ENCODE measurements at regions not wholly inside any gene's neighbourhood (a gene's known extent, or its start where the extent isn't known, plus 50 kb on each side); places are given as distances from the start of the nearest gene placed in this dataset.

DNA sequence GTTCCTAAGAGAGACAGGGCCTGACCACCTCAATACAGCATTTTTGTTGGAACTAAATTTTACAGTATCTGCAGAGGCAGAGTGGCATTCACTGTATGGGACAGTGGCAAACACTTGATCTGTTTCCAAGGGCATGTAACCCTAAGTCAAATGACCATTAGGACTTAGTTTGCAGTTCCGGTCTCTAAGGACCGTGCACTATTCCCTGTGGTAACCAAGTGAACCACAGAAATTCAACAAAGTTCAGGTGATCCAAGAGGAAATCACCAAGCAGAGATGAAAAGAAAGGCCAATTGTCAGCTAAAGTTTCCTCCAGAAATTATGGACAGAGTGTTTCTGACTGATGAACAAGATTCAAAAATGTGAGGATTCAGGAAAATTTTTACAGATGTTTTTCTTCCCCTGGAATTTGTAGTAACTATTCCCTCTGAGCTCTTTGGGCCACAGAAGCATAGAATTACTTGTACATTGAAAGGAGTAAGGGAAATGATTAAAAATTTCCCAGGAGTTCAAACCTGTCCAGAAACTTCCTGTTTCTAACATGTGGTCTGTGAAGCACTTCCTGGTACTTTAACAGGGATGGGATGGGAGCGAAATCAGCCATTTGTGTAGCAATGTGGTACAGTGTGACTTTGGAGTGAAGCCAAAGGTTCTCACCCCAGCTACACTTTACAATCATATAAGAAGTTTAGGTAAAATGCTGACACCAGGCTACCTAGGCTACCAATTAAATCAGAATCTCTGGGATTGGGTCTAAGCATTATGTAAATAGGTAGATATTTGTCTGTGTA, 266.1 kb upstream of the MAP3K1 start:
- H3K4me3 ChIP-seq (ENCODE audit: low read depth, low read length): no peak overlapping the region
- DNase-seq (ENCODE audit: low read depth): peak; percentile 14
- no peak for TF ChIP-seq MYC (IDR thresholded peaks at IDR 0.05; ENCODE audit: low read depth, low read length)
- no peak for TF ChIP-seq POLR2A (IDR thresholded peaks at IDR 0.05; ENCODE audit: extremely low read depth, insufficient read length)
- TF ChIP-seq, protein P1, sequence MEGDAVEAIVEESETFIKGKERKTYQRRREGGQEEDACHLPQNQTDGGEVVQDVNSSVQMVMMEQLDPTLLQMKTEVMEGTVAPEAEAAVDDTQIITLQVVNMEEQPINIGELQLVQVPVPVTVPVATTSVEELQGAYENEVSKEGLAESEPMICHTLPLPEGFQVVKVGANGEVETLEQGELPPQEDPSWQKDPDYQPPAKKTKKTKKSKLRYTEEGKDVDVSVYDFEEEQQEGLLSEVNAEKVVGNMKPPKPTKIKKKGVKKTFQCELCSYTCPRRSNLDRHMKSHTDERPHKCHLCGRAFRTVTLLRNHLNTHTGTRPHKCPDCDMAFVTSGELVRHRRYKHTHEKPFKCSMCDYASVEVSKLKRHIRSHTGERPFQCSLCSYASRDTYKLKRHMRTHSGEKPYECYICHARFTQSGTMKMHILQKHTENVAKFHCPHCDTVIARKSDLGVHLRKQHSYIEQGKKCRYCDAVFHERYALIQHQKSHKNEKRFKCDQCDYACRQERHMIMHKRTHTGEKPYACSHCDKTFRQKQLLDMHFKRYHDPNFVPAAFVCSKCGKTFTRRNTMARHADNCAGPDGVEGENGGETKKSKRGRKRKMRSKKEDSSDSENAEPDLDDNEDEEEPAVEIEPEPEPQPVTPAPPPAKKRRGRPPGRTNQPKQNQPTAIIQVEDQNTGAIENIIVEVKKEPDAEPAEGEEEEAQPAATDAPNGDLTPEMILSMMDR (IDR thresholded peaks at IDR 0.05; ENCODE audit: low read depth, low read length): no peak

DNA sequence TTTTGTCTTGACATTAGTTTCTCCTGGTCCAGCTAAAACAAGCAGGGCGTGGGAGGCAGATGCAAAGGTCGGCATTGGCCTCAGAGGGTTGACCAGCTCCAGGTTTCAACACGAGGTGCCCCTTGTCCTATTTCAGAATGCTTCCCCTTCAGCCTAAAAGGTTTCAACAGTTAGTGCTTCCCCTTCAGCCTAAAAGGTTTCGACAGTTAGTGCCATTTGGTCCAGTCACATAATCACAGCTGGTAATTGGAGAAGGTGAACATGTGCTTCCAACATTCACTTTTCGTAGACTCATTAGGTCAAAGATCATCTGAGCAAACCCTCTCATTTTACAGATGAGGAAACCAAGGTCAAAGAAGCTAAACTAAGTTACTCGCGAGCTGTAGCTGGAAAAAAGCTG, 270.3 kb upstream of the MAP3K1 start:
- no peak overlapping the region for H3K4me3 ChIP-seq (ENCODE audit: low read depth, low read length)
- peak; percentile 49 for DNase-seq (ENCODE audit: low read depth)
- TF ChIP-seq MYC (IDR thresholded peaks at IDR 0.05; ENCODE audit: low read depth, low read length): peak; percentile 82
- TF ChIP-seq, protein P1 (IDR thresholded peaks at IDR 0.05; ENCODE audit: low read depth, low read length): no peak
- peak; percentile 85 for TF ChIP-seq MAX (IDR thresholded peaks at IDR 0.05; ENCODE audit: low read depth, low read length)

- TF ChIP-seq, protein P1 (IDR thresholded peaks at IDR 0.05; ENCODE audit: low read depth, low read length): no peak
- no peak for TF ChIP-seq MAX (IDR thresholded peaks at IDR 0.05; ENCODE audit: low read depth, low read length)
- TF ChIP-seq MYC (IDR thresholded peaks at IDR 0.05; ENCODE audit: low read depth, low read length): no peak
- no peak for TF ChIP-seq POLR2A (IDR thresholded peaks at IDR 0.05; ENCODE audit: extremely low read depth, insufficient read length)
- no peak overlapping the region for H3K4me3 ChIP-seq (ENCODE audit: low read depth, low read length)
- no peak for DNase-seq (ENCODE audit: low read depth)
Observed at GRCh38 chr5:56543441-56544388, 271.6 kb upstream of the MAP3K1 start.

DNA sequence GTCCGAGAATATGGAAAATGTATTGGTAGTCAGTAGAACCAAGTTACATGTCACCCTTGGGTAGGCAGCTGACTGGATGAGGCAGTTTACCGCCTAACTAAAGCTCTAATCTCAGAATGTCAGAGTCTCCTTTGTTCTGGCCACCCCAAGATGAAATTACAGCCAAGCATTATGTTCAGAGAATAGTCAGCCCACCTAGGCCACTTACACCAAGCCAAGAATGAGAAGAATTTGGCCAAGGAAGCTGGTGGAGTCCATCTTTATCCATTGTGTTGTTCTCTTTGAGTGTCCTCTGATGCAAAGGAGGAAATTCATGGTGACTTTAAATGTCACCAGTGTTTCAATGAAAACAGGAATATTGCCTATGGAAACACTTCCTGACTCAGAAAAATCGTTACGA, 275.1 kb upstream of the MAP3K1 start:
- H3K4me3 ChIP-seq (ENCODE audit: low read depth, low read length): no peak overlapping the region
- DNase-seq (ENCODE audit: low read depth): no peak
- TF ChIP-seq MYC (IDR thresholded peaks at IDR 0.05; ENCODE audit: low read depth, low read length) (no peak), POLR2A (IDR thresholded peaks at IDR 0.05; ENCODE audit: extremely low read depth, insufficient read length) (no peak), MAX (IDR thresholded peaks at IDR 0.05; ENCODE audit: low read depth, low read length) (no peak)
- TF ChIP-seq, protein P1 (IDR thresholded peaks at IDR 0.05; ENCODE audit: low read depth, low read length): no peak

DNA sequence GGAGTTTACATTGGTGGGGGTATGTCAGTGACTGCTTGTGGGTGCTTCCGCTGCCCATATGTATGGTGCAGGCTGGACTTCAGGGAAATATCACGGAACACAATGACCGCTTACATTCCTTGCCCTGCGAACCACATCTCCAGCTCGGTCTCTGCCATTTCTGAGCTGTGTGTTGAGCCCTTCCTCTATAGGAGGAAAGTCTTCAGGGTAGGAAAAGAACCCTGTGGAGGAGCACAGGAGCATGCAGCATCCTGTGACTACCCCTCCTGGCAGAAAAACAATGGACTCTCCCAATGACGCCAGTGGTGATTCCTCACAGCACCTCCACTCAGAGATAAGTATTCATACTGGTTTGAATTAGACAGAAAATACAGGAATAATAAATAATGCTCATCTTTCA, 276.8 kb upstream of the MAP3K1 start:
- no peak for DNase-seq (ENCODE audit: low read depth)
- TF ChIP-seq POLR2A (IDR thresholded peaks at IDR 0.05; ENCODE audit: extremely low read depth, insufficient read length) (no peak), MAX (IDR thresholded peaks at IDR 0.05; ENCODE audit: low read depth, low read length) (no peak)
- no peak overlapping the region for H3K4me3 ChIP-seq (ENCODE audit: low read depth, low read length)

DNA sequence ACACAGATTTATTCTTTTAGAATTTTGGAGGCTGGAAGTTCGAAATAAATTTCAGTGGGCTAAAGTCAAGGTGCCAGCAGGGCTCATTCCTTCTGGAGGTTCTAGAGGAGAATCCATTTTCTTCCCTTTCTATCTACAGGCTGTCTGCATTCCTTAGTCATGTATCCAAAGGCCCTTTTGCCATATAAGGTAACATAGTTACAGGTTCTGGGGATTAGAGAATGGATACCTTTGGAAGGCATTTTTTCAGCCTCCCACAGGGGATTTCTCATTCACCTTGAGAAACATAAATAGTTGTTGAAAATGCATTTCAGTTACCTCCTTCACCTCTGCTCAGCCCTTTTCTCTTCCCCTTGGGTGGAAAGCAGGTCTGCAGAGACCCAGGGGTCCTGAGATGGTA, 280.0 kb upstream of the MAP3K1 start:
- H3K4me3 ChIP-seq (ENCODE audit: low read depth, low read length): no peak overlapping the region
- TF ChIP-seq POLR2A (IDR thresholded peaks at IDR 0.05; ENCODE audit: extremely low read depth, insufficient read length) (no peak), MAX (IDR thresholded peaks at IDR 0.05; ENCODE audit: low read depth, low read length) (no peak), MYC (IDR thresholded peaks at IDR 0.05; ENCODE audit: low read depth, low read length) (no peak)
- TF ChIP-seq, protein P1 (IDR thresholded peaks at IDR 0.05; ENCODE audit: low read depth, low read length): no peak
- no peak for DNase-seq (ENCODE audit: low read depth)
